NCI-H2081 treated with DMSO at 0.1 percent for 48 hours (cell line): ENCODE measurements at regions not wholly inside any gene's neighbourhood (a gene's known extent, or its start where the extent isn't known, plus 50 kb on each side); places are given as distances from the start of the nearest gene placed in this dataset.
"Not testable (repeated sequence)": the region's sequence is repeated elsewhere in the genome, so short reads cannot be mapped to it uniquely, and the experiment has no call there.

ENCODE experiments used
- DNase-seq: peaks from one replicate; lab custom pipeline; 2025; lab: John Stamatoyannopoulos, UW

DNA sequence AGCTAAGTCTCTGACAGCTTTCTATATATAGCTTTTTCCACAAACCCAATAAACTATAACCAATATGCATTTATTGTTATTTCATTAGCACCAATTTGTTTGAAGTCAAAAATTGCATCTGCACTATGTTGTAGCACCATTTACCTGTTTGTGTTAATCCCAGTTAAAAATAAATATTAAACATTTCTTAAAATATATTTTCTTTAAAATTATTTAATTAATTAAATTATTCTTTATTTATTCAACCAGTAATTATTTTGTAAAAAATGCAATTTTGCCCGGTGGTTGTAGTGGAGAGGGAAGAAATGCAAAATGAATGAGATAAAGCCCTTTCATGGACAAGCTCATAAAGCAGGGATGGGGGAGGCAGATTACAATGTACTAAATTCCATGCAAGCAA, 1257.9 kb downstream of the PCDH17 start:
- DNase-seq: no peak

DNA sequence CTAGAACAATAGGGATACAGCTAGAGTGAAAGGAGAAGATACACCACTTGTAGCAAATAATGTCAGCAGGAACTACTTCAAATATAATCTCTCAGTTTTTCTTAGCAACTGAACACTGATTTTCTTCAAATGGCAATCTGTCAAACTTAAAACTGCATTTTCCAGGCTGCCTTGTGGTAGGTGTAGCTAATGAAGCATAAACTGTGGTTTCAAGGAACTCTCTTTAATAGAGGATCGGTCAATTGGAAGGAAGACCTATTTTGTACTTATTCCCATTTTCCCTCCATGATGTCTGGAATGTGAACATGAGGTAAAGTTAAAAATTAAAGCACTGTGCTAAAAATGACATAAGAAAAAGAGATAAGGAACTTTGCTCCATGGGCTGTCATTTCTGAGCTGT, 1261.9 kb downstream of the PCDH17 start:
- DNase-seq: no peak

DNA sequence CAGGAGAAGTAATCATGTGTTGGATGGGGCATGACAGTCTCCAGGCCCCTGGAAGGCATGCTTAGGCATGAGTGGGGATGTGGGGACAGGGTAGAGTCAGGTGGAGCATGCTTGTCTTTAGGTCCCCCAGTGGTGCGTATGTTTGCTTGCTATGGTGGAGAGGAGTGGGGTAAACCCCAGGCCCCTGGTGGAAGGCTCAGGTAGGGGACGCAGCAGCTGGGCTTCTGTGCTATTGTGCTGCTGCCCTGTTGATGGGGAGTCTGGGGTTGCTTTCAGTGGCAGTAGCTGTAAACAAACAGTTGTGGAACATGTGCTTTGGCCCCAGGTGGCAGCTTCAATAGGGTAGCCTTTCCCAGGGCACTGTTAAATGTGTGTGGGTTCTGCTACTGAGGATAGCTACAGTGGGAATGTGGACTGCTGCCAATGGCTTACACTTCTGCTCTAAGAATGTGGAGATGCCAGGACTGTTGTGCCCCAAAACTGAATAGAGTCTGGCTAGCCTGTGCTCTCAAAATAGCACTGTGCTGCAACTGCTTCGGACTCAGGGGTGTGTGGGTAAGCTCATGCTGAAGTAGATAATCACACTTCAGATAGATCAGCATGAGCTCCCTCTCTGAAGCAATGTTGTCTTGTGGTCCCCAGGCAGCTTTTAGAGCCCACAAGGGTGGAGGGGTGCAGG, 1257.3 kb downstream of the DIAPH3 start:
- DNase-seq: no peak

DNA sequence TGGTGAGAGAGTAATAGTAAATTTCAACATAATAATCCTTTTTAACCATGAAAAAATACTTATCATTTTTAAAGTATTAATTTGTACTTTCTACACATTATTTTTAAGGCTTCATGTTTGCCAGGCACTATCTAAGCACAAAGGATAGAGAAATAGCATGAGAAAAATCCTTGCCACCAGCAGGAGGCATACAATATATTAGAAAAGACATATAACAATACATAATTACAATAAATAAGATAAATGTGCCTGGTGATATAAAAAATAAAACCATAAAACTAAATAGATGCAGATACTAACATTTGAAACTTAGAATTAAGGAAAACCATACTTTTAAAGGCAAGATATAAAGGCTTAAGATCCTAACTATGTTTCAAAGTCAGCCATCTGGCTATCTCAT, 1256.4 kb downstream of the DIAPH3 start:
- DNase-seq: no peak

DNA sequence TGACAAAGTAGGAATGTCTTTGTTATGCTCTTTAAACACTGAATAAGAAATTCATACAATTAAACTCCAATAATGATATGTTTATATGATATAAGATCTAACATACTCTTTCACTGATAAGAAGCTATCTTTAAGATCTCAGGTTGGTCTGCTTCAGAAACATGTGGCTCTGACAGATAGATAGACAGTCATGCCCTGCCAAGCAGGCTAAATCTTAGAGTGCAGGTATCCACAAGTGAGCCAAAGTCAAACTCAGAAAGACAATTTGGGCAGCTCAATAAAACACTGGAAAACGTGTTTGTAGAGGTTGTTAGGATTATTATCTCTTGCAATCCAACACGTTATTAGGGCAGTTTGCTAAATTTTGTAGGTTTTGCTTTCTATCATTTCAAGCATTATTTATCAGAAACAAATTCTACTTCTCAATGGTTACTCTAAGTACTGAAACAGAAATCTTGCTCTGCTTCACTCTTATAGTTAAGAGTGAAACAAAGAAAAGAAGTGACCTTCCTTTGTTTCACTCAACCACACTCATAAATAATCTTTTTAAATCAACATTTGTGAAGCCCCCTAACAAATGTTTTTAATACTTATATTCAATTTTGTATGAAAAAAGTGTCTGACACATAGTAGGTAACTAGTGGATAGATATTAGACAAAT, 1255.6 kb downstream of the DIAPH3 start:
- no peak for DNase-seq

DNA sequence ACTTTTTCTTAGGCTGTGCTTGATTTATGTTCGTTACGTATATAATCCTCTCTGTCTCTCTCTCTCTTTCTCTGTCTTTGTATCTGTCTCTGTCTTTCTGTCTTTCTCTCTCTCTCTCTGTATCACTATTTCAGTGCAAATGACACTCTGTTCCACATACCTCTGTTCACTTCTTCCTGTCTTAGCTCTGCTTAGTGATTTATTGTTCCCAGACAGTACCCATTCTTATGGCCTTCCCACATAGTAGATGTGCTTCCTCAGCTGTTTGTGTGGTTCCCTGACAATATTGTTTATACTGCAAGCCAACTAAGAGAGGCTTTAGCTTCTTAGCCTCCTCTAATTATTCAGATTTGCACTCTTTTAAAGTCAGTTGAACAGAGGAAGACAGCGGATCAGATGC, 1244.2 kb downstream of the DIAPH3 start:
- DNase-seq: no peak

DNA sequence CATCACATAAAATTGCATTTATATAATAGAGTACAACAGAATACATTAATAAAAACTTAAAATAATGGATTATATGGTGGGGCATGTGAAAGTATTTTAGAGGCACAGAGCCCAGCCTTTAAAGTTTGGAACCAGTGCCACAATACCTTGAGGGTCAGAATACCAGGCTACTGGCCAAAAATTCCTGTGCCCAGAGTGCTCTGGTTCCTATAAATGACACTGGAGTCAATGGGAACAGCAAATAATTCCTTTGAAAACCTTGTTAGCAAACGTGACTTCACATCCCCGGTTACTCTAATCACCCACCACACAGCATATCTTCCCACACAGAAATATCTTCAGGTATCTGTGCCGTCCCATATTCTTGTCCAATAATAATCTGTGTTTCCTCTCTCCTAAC, 1242.6 kb downstream of the DIAPH3 start:
- no peak for DNase-seq

DNA sequence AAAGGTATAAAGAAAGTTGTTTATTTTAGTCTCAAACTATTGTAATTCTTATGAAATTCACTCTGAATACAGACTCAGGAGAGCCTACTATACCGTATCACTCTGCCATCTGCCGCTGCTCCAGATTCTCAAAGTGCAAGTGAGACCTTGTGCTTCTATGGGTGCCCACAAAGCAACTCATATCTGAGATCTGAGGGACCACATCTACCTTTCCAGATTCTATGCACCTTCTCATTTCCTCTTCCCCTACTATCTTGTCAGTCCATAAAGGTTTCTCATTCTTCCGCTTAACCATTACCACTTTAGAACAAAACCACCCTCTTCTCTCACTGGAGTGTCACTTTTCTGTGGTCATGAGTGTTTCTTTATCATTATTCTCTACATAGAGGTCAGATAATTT, 1236.9 kb downstream of the DIAPH3 start:
- DNase-seq: no peak

DNA sequence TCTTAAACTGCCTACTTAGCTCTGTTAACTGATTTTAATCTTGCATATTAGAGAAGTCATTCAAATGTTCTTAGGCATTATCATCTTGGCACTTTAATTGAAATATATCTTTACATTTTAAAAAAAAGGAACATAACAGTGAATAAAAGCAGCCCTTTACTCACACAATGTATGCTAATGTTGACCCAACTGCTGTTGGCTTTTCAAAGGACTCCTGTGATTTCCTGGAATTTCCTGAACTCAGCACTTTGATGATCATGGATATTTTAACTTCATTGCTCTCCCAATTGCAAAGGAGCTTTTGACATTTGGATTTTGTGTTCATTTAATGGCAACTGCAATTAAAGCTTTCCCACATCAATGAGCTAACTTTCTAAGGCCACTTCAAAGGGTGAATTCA, 1230.3 kb downstream of the DIAPH3 start:
- DNase-seq: no peak

DNA sequence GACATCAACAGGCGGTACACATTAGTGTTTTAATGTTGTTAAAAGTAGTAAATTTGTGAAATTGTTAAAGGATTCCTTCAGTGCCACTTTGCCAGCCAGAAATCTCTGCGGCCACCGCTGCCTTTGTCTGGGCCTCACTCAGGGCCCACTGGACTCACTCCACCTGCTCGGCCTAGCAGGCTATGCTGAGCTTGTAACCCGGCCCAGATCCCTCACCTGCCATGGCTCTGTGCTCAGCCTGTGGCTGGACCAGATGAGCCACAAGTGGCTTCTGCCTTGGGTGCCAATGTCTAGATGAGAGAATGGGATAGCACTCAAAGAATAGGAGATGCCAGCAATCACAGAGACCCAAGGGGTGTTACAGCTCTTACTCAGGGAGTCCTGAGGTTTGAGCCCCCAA, 1228.0 kb downstream of the DIAPH3 start:
- DNase-seq: no peak

DNA sequence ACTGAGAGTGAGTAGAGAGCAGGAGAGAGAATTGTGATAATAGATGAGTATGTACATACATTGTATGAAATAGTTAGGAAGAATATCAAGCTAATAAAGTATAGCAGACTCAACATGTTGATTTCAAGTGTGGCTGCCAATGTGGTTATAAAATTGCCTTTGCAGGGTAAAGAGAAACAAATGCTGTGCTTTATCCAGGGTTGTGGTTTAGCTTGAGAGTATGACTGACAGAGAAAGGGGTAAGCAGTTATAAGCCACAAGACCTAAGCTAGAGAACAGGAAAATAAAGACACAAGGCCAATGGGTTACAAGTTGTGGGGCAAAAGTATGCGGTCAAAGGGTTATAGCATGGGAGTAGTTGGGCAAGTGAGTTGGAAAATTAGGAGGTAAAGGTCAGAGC, 1217.5 kb downstream of the DIAPH3 start:
- no peak for DNase-seq

DNA sequence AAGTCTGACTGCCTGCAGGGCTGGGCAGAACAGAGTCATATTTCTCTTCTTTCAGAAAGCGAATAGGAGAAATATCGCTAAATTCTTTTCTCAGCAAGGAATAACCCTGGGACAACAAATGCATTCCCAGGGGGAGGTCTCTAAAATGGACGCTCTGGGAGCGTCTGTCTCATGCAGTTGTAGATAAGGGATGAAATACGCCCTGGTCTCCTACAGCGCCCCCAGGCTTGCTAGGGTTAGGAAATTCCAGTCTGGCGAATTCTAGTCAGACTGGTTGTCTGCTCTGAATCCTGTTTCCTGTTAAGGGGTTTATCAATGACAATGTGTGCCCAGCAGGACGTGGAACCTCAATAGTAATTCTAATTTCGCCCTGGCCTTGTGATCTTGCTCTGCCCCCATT, 1214.1 kb downstream of the DIAPH3 start:
- DNase-seq: no peak

DNA sequence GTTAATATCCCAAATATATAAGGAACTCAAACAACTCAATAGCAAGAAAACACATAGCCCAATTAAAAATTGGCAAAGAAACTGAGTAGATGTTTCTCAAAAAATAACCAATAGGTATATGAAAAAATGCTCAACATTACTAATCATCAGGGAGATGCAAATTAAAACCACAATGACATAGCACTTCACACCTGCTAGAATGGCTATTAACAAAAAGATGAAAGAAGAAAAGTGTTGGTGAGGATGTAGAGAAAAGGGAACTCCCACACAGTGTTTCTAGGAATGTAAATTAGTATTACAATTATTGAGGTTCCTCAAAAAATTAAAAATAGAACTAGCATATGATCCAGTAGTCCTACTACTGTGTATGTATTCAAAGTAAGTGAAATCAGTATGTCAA, 1212.8 kb downstream of the DIAPH3 start:
- no peak for DNase-seq

DNA sequence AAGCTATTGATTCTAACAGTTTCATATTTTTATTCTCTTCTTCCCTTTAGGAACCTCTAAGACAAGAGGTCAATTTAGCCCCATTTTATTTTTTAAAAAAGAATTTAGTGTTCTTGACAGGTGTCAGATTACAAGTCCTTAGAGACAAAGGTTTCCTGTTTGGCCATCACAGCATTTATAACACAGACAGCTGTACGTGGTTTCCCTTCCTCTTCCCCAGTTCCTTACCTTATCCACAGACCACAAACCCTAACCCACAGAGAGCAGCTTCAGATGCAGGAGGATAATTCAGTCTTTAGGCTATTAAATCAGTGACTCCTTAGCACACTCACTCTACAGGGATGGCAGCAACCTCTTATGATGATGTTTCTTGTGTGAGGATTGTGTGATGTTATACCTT, 1210.1 kb downstream of the DIAPH3 start:
- no peak for DNase-seq

DNA sequence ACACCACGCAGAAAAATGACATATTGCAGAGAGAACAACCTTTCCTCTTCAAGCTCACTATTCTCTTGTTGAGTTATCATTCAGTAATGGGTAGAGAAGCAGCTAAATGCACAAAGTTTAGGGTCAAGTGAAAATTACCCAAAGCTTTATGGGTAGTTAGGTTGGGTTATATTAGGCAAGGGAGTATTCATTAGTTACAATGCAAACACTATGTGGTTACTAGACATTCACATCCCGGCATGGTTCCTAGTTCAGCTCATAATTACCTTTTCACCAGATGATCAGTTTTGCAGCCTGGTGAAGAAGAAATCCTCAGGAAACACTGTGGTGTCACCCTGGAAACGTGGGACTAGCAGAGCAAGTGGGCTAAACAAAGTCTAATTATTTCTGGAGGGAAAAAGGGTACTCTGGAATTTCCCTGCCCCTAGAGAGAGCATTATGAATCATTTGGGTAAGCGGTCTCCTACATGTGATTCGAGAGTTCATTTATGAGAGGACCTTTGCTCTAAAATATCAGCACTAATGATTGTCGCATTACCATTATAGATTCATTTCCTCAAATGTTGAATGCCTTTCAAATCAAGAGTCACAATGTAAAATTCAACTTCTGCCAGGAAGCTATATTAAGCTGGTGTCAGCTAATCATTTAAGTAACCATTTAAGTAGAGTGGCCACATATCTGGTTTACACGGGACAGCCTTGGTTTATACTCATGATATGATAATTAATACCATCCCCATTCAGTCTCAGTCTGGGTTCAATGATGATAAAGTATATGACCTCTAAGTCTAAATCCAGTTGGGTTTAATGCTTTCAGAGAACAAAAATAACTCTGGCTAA, 1208.0 kb downstream of the DIAPH3 start:
- no peak for DNase-seq

DNA sequence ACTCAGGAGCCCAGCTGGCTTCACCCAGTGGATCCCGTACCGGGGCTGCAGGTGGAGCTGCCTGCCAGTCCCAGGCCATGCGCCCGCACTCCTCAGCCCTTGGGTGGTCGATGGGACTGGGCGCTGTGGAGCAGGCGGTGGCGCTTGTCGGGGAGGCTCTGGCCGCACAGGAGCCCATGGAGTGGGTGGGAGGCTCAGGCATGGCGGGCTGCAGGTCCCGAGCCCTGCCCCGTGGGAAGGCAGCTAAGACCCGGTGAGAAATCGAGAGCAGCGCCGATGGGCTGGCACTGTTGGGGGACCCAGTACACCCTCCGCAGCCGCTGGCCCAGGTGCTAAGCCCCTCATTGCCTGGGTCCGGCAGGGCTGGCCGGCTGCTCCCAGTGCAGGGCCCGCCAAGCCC, 1205.6 kb downstream of the DIAPH3 start:
- not testable (repeated sequence) for DNase-seq

DNA sequence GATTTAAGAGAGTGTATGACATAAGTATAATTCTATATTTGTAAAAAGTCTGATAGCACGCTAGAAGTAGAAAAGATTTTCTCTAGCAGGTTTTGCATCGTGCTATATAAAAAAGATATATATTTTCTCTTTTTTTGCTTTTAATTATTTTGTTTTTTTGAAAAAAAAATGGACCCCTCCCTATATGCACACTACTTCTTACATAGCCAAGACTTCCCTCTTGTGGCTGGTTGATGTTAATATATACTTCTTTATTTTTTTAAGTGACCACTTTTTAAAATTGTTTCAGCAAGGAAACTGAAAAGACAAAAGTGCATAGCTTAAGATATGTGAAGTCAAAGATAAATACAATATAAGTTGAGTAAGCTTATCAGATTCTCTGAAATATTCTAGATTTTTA, 1202.8 kb downstream of the DIAPH3 start:
- no peak for DNase-seq

DNA sequence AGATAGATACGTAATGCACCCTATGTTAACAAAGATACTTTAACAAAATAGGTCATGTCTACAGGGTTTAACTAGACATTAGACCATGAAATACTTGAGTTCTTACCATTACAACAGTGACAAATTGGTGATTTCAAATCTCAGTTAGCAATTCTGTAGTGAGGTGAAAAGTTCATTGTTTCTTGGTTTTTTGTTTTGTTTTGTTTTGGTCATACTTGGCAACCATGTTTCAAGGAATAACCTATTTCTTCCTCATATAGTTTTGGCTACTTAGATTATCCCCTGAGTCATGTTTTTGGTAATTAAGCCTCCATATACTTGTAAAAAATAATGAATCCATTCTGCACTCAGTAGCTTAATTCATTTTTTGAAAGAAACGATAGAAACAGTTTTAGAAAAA, 1200.4 kb downstream of the DIAPH3 start:
- DNase-seq: no peak

DNA sequence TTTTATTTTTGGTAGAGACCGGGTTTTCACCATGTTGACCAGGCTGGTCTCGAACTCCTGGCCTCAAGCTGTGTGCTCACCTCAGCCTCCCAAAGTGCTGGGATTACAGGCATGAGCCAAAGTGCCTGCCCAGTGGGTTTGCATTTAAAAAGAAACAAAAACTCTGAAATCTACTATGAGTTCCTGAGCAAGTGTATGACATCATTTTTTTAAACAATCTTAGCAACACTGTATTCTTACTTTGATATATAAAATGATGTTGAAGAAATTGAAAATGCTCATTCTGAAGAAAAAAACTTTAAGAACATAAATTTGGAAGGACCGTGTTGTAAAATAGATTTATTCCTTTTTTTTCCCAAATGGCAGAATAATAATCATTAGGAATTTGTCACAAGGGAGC, 1199.7 kb downstream of the DIAPH3 start:
- no peak for DNase-seq

DNA sequence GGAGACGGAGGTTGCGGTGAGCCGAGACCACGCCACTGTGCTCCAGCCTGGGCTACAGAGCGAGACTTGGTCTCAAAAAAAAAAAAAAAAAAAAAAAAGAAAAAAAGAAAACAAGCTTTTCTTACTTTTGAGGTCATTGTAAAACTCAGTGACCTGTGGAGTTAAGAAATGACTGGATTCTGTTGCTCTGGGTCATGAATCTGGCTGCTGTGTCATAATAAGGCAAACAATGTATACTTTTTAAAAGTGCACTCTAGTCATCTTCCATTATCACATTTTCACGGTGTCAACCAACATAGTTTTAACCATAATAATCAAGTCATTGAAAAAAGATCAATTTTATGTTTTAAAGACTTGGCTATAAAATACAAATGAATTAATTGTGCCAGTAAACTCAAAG, 1186.6 kb downstream of the DIAPH3 start:
- no peak for DNase-seq

DNA sequence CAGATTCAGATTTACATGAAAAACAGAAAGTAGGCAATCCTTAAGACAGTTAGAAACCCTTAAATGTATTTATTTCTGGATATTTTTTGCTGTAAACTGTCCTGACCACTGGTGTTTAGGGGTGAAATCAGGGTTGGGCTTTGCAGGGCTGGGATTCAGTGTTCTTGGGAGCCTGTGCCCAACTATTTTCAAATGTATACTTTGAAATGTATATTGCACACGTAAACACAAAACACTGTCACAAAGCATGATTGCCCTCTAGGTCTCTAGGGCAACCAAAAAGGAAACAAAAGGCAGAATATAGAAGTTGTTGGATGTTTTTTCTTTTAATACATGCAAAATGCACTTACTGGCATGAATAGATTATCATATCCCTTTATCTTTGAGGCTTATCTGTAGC, 1185.4 kb downstream of the DIAPH3 start:
- DNase-seq: no peak

DNA sequence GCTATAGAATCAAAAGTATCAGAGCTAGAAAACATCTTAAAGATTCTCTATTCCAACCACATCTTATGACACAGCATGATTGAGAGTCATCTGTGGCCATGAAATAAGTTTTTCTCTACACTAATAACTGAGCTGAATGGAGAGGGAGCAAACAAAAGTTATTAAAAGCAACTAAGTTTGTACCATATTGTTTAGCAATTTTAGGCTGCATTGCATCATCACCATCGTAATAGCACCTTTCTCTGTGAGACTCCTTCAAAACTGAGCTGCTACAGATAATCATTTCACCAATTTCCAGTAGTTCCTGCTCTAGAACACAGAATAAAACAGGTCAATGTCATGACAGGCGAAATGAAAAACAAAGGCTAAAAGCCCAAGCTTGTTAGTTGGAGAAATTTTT, 1183.9 kb downstream of the DIAPH3 start:
- DNase-seq: no peak

DNA sequence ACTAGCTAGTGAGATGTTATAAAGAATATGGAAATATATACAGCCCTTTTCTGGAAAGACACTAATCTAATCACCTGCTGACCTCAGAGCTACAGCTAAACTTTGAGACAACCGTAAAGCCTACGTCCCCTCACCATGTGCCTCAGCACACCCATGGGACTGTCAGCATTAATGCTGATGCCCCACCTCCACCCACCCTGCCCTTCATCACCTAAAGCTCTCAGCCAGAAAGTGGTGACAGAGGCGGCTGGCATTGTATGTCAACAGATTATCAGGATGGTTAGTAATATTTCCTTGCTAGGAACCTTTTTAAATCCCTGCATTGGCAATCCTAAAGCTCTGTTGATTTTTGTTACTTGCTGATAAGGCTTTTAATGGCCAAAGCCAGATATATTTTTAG, 1177.9 kb downstream of the DIAPH3 start:
- DNase-seq: no peak
